ENCODE measurements at regions not wholly inside any gene's neighbourhood (a gene's known extent, or its start where the extent isn't known, plus 50 kb on each side); places are given as distances from the start of the nearest gene placed in this dataset.

GRCh38 chr9:79346350-79347020 lies 225.3 kb upstream of the TLE4 start:
- CTCF ChIA-PET = no interaction called here
- Histone ChIP-seq H3K4me1 (ENCODE audit: insufficient read depth, low read length, poor library complexity, severe bottlenecking) (no peaks in the 10 kb centered on the region), H3K9me3 (ENCODE audit: low read depth, low read length, poor library complexity, severe bottlenecking) (no peaks in the 10 kb centered on the region), H3K27me3 (replicated peaks; ENCODE audit: insufficient read depth, low read depth, low read length, poor library complexity) (peaks cover 23% of the 10 kb centered on the region), H3K4me3 (ENCODE audit: low read depth, low read length, poor library complexity, severe bottlenecking) (no peak overlapping the region), H3K36me3 (ENCODE audit: insufficient read depth, low read length, poor library complexity, severe bottlenecking) (no peaks in the 10 kb centered on the region), H3K27ac (ENCODE audit: low read depth, low read length, poor library complexity, severe bottlenecking) (no peak overlapping the region)
- no peak for TF ChIP-seq EZH2 (IDR thresholded peaks at IDR 0.05; ENCODE audit: borderline replicate concordance, low read depth, low read length, poor library complexity, severe bottlenecking)
- TF ChIP-seq CTCF (conservative IDR thresholded peaks at IDR 0.05; ENCODE audit: low read depth, low read length) = no peak
- POLR2A ChIA-PET (ENCODE audit: low non-redundant PET) = no interaction called here
- BruUV-seq (replicated peaks) = no TSS peak
- intact Hi-C loops (cut with micrococcal nuclease; ENCODE audit: unreplicated experiment) = no loop called here
- DNase-seq (ENCODE audit: low spot score) = no peak

GRCh38 chr9:79352322-79352721 lies 219.4 kb upstream of the TLE4 start:
- H3K27ac ChIP-seq (ENCODE audit: low read depth, low read length, poor library complexity, severe bottlenecking) = no peak overlapping the region
- H3K36me3 ChIP-seq (ENCODE audit: insufficient read depth, low read length, poor library complexity, severe bottlenecking) = no peaks in the 10 kb centered on the region
- TF ChIP-seq EZH2 (IDR thresholded peaks at IDR 0.05; ENCODE audit: borderline replicate concordance, low read depth, low read length, poor library complexity, severe bottlenecking) = no peak
- no peak for TF ChIP-seq CTCF (conservative IDR thresholded peaks at IDR 0.05; ENCODE audit: low read depth, low read length)
- no TSS peak for BruUV-seq (replicated peaks)
- CTCF ChIA-PET = no interaction called here
- H3K4me3 ChIP-seq (ENCODE audit: low read depth, low read length, poor library complexity, severe bottlenecking) = no peak overlapping the region
- H3K9me3 ChIP-seq (ENCODE audit: low read depth, low read length, poor library complexity, severe bottlenecking) = no peaks in the 10 kb centered on the region
- no peaks in the 10 kb centered on the region for H3K4me1 ChIP-seq (ENCODE audit: insufficient read depth, low read length, poor library complexity, severe bottlenecking)
- POLR2A ChIA-PET (ENCODE audit: low non-redundant PET) = no interaction called here
- DNase-seq (ENCODE audit: low spot score) = no peak
- intact Hi-C loops (cut with micrococcal nuclease; ENCODE audit: unreplicated experiment) = no loop called here
- peaks cover 15% of the 10 kb centered on the region for H3K27me3 ChIP-seq (replicated peaks; ENCODE audit: insufficient read depth, low read depth, low read length, poor library complexity)

GRCh38 chr9:79353856-79354520 lies 217.8 kb upstream of the TLE4 start:
- no peaks in the 10 kb centered on the region for H3K4me1 ChIP-seq (ENCODE audit: insufficient read depth, low read length, poor library complexity, severe bottlenecking)
- TF ChIP-seq CTCF (conservative IDR thresholded peaks at IDR 0.05; ENCODE audit: low read depth, low read length) = no peak
- no peak for TF ChIP-seq EZH2 (IDR thresholded peaks at IDR 0.05; ENCODE audit: borderline replicate concordance, low read depth, low read length, poor library complexity, severe bottlenecking)
- no peak overlapping the region for H3K27ac ChIP-seq (ENCODE audit: low read depth, low read length, poor library complexity, severe bottlenecking)
- no TSS peak for BruUV-seq (replicated peaks)
- intact Hi-C loops (cut with micrococcal nuclease; ENCODE audit: unreplicated experiment) = no loop called here
- no peaks in the 10 kb centered on the region for H3K9me3 ChIP-seq (ENCODE audit: low read depth, low read length, poor library complexity, severe bottlenecking)
- CTCF ChIA-PET = no interaction called here
- no peak overlapping the region for H3K4me3 ChIP-seq (ENCODE audit: low read depth, low read length, poor library complexity, severe bottlenecking)
- peaks cover 29% of the 10 kb centered on the region for H3K27me3 ChIP-seq (replicated peaks; ENCODE audit: insufficient read depth, low read depth, low read length, poor library complexity)
- POLR2A ChIA-PET (ENCODE audit: low non-redundant PET) = no interaction called here
- H3K36me3 ChIP-seq (ENCODE audit: insufficient read depth, low read length, poor library complexity, severe bottlenecking) = no peaks in the 10 kb centered on the region
- no peak for DNase-seq (ENCODE audit: low spot score)

Measured in A673 (cell line).